B cell (primary cell): ENCODE measurements at regions not wholly inside any gene's neighbourhood (a gene's known extent, or its start where the extent isn't known, plus 50 kb on each side); places are given as distances from the start of the nearest gene placed in this dataset.

Source experiments
- ATAC-seq: fragments of 200-7000 bp; cut with Tn5 transposase; one replicate; pipeline ENCODE4 v1.10.0; 2021; ENCODE audit warnings: low read depth, mild to moderate bottlenecking, moderate number of reproducible peaks, moderate library complexity
- CTCF ChIA-PET: fragments of 350-600 bp; sonication (Branson Sonifier 250); formaldehyde crosslinking; loops from one replicate; lab custom pipeline; 2021; ENCODE audit warnings: antibody characterized with exemption, inconsistent platforms; lab: Charles Lee
- POLR2A ChIA-PET: fragments of 350-600 bp; sonication (Branson Sonifier 250); formaldehyde crosslinking; loops from one replicate; lab custom pipeline; 2021; ENCODE audit warnings: antibody characterized with exemption; lab: Charles Lee
- DNase-seq: peaks from one replicate; pipeline ENCODE4 v3.0.0; 2013
- H2AFZ ChIP-seq: 2 replicates; pipeline ENCODE4 v1.6.1; 2012; ENCODE audit warnings: mild to moderate bottlenecking, low read depth, low read length; ENCODE audit not compliant: insufficient read depth, poor library complexity, severe bottlenecking
- H3K27ac ChIP-seq, 2 donors: 1 replicate in 1 of 2; 2 replicates in 1 of 2; pipeline ENCODE4 v1.5.1; 2012 to 2013; ENCODE audit warnings: low read length in 2 of 2, mild to moderate bottlenecking in 2 of 2, moderate library complexity in 1 of 2
- H3K27me3 ChIP-seq, 4 experiments: fragments of 200-600 bp in 1 of 4; sonication (generic) in 1 of 4; replicated peaks in 1 of 4; 1 replicate in 2 of 4; 2 replicates in 2 of 4; pipeline versions ENCODE4 v1.6.1 to v1.7.0; 2013 to 2016; ENCODE audit warnings: low read length in 3 of 4, mild to moderate bottlenecking in 2 of 4, mixed read lengths in 1 of 4, moderate library complexity in 1 of 4; ENCODE audit not compliant: insufficient read depth in 4 of 4, control insufficient read depth in 3 of 4; ENCODE audit errors: control extremely low read depth in 1 of 4
- H3K36me3 ChIP-seq, 2 experiments: replicated peaks in 1 of 2; 1 replicate in 1 of 2; 2 replicates in 1 of 2; pipeline versions ENCODE4 v1.6.1 to v1.7.1; 2013; ENCODE audit warnings: low read length in 1 of 2; ENCODE audit not compliant: insufficient read depth in 2 of 2, control insufficient read depth in 1 of 2; ENCODE audit errors: control extremely low read depth in 1 of 2, extremely low read depth in 1 of 2
- H3K4me1 ChIP-seq, 2 donors: fragments of 200-600 bp in 1 of 2; sonication (generic) in 1 of 2; 1 replicate in 1 of 2; 2 replicates in 1 of 2; pipeline versions ENCODE4 v1.5.1 to v1.6.1; 2013 to 2017; ENCODE audit warnings: low read length in 2 of 2; ENCODE audit not compliant: control insufficient read depth in 2 of 2, insufficient read depth in 2 of 2
- H3K4me2 ChIP-seq: replicated peaks from 2 replicates; pipeline ENCODE3; 2012; ENCODE audit warnings: mild to moderate bottlenecking, low read depth, low read length; ENCODE audit not compliant: poor library complexity, severe bottlenecking
- H3K4me3 ChIP-seq, 5 experiments: fragments of 200-600 bp in 1 of 5; sonication (generic) in 1 of 5; 1 replicate in 3 of 5; 2 replicates in 2 of 5; pipeline versions ENCODE4 v1.5.1 to v1.7.0; 2011 to 2016; ENCODE audit warnings: low read length in 4 of 5, mild to moderate bottlenecking in 4 of 5, low read depth in 2 of 5, control low read depth in 1 of 5, moderate library complexity in 1 of 5; ENCODE audit not compliant: insufficient read depth in 1 of 5; ENCODE audit errors: control extremely low read depth in 1 of 5, extremely low read depth in 1 of 5
- H3K79me2 ChIP-seq: fragments of 200-600 bp; sonication (generic); one replicate; pipeline ENCODE4 v1.6.0; 2016; ENCODE audit warnings: low read length; ENCODE audit not compliant: control insufficient read depth, insufficient read depth
- H3K9ac ChIP-seq: fragments of 200-600 bp; sonication (generic); 2 replicates; pipeline ENCODE4 v1.6.1; 2017; ENCODE audit warnings: mild to moderate bottlenecking, low read length, moderate library complexity
- H3K9me3 ChIP-seq, 3 donors: one replicate each; pipeline versions ENCODE4 v1.6.1 to v1.7.1; 2013; ENCODE audit warnings: low read length in 2 of 3; ENCODE audit not compliant: control insufficient read depth in 2 of 3, insufficient read depth in 1 of 3; ENCODE audit errors: control extremely low read depth in 1 of 3
- H4K20me1 ChIP-seq: 2 replicates; pipeline ENCODE4 v1.6.0; 2012; ENCODE audit warnings: mild to moderate bottlenecking, low read length; ENCODE audit not compliant: insufficient read depth, control insufficient read depth, poor library complexity, severe bottlenecking
- H3K27ac Mint-ChIP-seq: one replicate; pipeline ENCODE4 v1.8.0; 2021; ENCODE audit warnings: mixed read lengths
- H3K27me3 Mint-ChIP-seq: one replicate; pipeline ENCODE4 v1.8.0; 2021; ENCODE audit warnings: mixed read lengths
- H3K4me1 Mint-ChIP-seq: one replicate; pipeline ENCODE4 v1.8.0; 2021; ENCODE audit warnings: mixed read lengths
- H3K4me3 Mint-ChIP-seq: one replicate; pipeline ENCODE4 v1.8.0; 2021; ENCODE audit warnings: mixed read lengths
- H3K9me3 Mint-ChIP-seq: one replicate; pipeline ENCODE4 v1.8.0; 2022; ENCODE audit warnings: mixed read lengths; ENCODE audit not compliant: insufficient read depth
- CTCF ChIP-seq: fragments of 200-600 bp; IDR thresholded peaks from one replicate; pipeline ENCODE4 v1.8.0; 2022; ENCODE audit warnings: antibody characterized with exemption, mild to moderate bottlenecking
- EZH2 ChIP-seq: IDR thresholded peaks from 2 replicates; pipeline ENCODE4 v1.6.1; 2012; ENCODE audit warnings: borderline replicate concordance, low read depth, mild to moderate bottlenecking, moderate library complexity, low read length; ENCODE audit not compliant: insufficient read depth, poor library complexity, severe bottlenecking
- whole genome bisulfite sequencing: methylation state at CpG from one replicate; pipeline ENCODE4 v1.1.5; 2013; ENCODE audit warnings: missing lambda C conversion rate; ENCODE audit not compliant: insufficient coverage; 5-methylcytosine and 5-hydroxymethylcytosine counted together
- intact Hi-C: fragments of 100-400 bp; cut with micrococcal nuclease; formaldehyde crosslinking; loops from one replicate; pipeline ENCODE4 v1.10.0; 2022

GRCh38 chr3:118199044-118199443 is 835.6 kb downstream of the IGSF11 start:
- Histone ChIP-seq H3K9me3 (peaks cover 0 to 7% (median 4%) of the 10 kb centered on the region in 3 donors), H3K4me1 (no peaks in the 10 kb centered on the region), H3K4me3 (no peak overlapping the region), H2AFZ (no peak overlapping the region), H3K9ac (no peak overlapping the region), H3K27me3 (no peaks in the 10 kb centered on the region), H3K27ac (no peak overlapping the region), H3K79me2 (no peaks in the 10 kb centered on the region), H3K4me2 (no peak overlapping the region), H4K20me1 (no peaks in the 10 kb centered on the region), H3K36me3 (no peaks in the 10 kb centered on the region)
- Mint-ChIP-seq H3K27ac (no peak overlapping the region), H3K9me3 (peaks cover 8% of the 10 kb centered on the region), H3K4me1 (no peaks in the 10 kb centered on the region), H3K27me3 (no peaks in the 10 kb centered on the region), H3K4me3 (no peak overlapping the region)
- intact Hi-C loops: no loop called here
- 71% methylated on average over 1 of the region's 4 CpGs for WGBS
- CTCF ChIA-PET: no interaction called here
- TF ChIP-seq CTCF (no peak), EZH2 (no peak)
- ATAC-seq: no peak
- POLR2A ChIA-PET: no interaction called here
- DNase-seq: no peak

DNA sequence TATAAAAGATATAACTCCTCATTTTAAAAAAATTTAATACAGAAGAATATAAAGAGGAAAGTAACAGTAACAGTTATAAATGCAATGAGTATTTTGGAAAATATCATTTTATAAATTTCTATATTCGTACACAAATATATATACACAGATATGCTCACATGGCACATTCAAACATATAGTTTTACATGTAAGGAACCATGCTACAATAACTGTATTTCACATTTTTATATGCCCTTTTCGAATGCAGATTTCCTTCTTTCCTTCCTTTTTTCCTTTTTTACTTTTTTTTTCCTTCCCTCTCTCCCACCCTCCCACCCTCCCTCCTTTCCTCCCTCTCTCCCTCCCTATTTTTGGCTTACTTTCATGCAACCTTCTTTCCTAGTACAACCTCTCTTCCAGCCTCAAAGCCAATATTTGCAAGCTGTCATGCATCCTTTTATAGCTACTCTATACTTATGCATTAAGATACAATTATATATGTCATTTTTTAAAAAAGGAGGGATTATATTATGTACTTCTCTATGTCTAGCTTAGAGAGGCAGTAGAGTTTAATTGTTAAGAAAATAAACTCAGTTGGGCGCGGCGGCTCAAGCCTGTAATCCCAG is 830.5 kb downstream of the IGSF11 start:
- Histone ChIP-seq H3K27me3 (no peaks in the 10 kb centered on the region), H3K9me3 (peaks cover 0 to 4% (median 0%) of the 10 kb centered on the region in 3 donors), H3K27ac (no peak overlapping the region), H3K36me3 (no peaks in the 10 kb centered on the region), H3K9ac (no peak overlapping the region), H4K20me1 (no peaks in the 10 kb centered on the region), H3K4me2 (no peak overlapping the region), H2AFZ (no peak overlapping the region), H3K4me1 (no peaks in the 10 kb centered on the region), H3K4me3 (no peak overlapping the region), H3K79me2 (no peaks in the 10 kb centered on the region)
- DNase-seq: no peak
- no peak for TF ChIP-seq EZH2
- no peak for TF ChIP-seq CTCF
- ChIA-PET POLR2A (no interaction called here), CTCF (no interaction called here)
- H3K27me3 Mint-ChIP-seq: no peaks in the 10 kb centered on the region
- H3K4me3 Mint-ChIP-seq: no peak overlapping the region
- intact Hi-C loops: no loop called here
- ATAC-seq: no peak
- H3K27ac Mint-ChIP-seq: no peak overlapping the region
- H3K9me3 Mint-ChIP-seq: peaks cover 5% of the 10 kb centered on the region
- 98% methylated on average over 4 of the region's 5 CpGs for WGBS
- H3K4me1 Mint-ChIP-seq: no peaks in the 10 kb centered on the region
